ENCODE measurements at regions not wholly inside any gene's neighbourhood (a gene's known extent, or its start where the extent isn't known, plus 50 kb on each side); places are given as distances from the start of the nearest gene placed in this dataset.

DNA sequence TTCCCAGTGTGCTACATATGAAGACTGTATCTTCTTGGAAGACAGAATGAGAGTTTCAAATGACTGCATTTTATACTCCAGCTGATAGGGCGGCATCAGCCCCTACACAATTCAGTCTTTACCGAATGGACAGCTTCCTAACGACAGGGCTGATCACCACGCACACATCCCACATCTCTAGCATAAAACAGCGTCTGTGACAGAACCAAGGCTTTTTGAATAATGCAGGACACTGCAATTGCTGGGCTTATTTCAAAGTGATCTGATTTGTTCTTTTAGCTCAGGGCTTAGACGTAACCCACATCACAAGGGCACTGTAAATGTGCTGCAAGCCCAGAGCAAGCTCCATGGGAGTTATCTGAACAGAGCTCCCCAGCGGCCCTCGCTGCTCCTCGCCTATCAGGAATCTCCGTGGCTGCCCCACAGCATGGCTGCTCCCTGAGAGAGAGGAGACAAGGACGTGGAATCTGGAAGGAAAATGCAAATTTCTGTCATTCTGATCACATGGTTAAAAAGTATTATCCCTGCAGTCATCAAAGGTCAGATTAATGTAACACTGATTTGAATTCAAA, 158.5 kb upstream of the ALKAL2 start:
- DNase-seq, result no peak

DNA sequence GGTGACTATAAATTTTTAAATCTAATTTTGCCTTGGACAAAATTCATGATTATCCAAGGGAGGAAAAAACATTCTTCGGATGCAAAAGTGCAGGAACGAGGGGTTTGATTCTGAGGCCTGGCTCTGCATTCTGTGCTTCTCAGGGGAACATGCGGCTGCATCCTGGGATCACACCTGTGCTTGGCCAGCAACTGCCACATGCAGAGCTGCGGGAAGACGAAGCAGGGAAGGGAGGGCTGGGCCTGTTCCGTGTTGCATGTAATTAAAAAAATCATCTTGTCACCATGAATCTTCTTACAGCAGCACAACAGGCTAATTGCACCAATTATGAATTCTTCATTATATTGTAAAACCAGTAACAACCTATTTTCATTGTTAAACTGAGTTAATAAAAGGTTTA, 158.0 kb upstream of the ALKAL2 start:
- no peak for TF ChIP-seq POLR2A (IDR thresholded peaks at IDR 0.05)
- TF ChIP-seq, protein P1, sequence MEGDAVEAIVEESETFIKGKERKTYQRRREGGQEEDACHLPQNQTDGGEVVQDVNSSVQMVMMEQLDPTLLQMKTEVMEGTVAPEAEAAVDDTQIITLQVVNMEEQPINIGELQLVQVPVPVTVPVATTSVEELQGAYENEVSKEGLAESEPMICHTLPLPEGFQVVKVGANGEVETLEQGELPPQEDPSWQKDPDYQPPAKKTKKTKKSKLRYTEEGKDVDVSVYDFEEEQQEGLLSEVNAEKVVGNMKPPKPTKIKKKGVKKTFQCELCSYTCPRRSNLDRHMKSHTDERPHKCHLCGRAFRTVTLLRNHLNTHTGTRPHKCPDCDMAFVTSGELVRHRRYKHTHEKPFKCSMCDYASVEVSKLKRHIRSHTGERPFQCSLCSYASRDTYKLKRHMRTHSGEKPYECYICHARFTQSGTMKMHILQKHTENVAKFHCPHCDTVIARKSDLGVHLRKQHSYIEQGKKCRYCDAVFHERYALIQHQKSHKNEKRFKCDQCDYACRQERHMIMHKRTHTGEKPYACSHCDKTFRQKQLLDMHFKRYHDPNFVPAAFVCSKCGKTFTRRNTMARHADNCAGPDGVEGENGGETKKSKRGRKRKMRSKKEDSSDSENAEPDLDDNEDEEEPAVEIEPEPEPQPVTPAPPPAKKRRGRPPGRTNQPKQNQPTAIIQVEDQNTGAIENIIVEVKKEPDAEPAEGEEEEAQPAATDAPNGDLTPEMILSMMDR (IDR thresholded peaks at IDR 0.05), result no peak
- H3K4me1 ChIP-seq, result no peaks in the 10 kb centered on the region
- no peaks in the 10 kb centered on the region for H3K27me3 ChIP-seq
- 91 to 95% methylated on average over 6 of the region's 6 CpGs for WGBS, 2 donors
- no peak overlapping the region for H3K27ac ChIP-seq
- intact Hi-C loops (cut with DNase I), result no loop called here
- no peak for DNase-seq
- no peaks in the 10 kb centered on the region for H3K36me3 ChIP-seq
- no peaks in the 10 kb centered on the region for H3K9me3 ChIP-seq
- H3K4me3 ChIP-seq (replicated peaks in 1 of 3), result no peak overlapping the region

More for the DNA sequence above, 158.5 kb upstream of the ALKAL2 start:
- no peak overlapping the region for H3K4me3 ChIP-seq (replicated peaks in 1 of 3)
- no peaks in the 10 kb centered on the region for H3K9me3 ChIP-seq
- H3K27me3 ChIP-seq, result no peaks in the 10 kb centered on the region
- H3K4me1 ChIP-seq, result no peaks in the 10 kb centered on the region
- 75 to 79% methylated on average over 11 of the region's 11 CpGs for WGBS, 2 donors
- TF ChIP-seq POLR2A (IDR thresholded peaks at IDR 0.05), result no peak
- TF ChIP-seq, protein P1 (IDR thresholded peaks at IDR 0.05), result no peak
- intact Hi-C loops (cut with DNase I), result no loop called here
- no peaks in the 10 kb centered on the region for H3K36me3 ChIP-seq
- no peak overlapping the region for H3K27ac ChIP-seq

DNA sequence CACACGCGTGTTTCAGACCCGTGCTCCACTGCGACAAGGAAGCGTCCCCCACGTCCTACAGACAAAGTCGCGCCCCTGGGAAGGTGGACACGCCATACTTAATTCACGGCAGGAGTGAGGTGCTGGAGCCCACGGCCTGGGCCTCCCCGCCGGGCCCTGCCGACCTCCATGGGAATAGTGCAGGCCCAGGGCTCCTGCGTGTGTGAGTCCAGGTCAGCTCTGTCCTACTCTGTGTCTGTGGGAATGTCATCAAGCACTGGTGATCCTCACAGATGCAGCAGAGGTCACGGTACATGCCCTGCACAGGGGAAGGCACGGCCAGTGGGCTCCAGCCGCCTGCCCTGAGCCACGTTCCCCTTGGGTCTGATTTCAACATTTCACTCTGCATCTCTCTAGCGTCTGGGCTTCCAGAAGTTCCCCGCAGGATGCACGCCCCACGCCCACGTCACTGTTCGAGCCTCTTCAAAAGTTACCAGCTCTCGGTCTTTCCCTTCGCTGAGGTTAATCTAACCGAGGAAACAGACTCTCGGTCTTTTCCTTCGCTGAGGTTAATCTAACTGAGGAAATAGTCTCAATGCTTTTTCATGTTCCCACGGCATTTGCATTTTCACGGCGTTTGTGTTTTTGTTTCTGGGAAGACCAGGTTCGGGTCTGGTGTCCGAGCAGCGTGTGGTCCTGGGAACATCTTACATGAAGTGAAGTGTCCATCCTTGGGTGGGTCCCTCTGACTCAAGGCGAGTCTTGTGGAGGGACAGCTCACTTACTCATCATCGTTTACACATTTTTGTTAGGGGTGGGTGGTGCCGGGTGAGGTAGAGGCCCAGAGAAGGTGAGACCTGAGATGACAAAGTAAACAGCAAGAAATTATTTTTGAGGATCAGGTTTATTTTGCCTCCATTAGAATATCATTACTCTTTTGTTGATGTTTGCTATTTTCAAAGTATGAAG, 157.3 kb upstream of the ALKAL2 start:
- 91 to 92% methylated on average over 38 to 39 of the region's 39 CpGs for WGBS, 2 donors

DNA sequence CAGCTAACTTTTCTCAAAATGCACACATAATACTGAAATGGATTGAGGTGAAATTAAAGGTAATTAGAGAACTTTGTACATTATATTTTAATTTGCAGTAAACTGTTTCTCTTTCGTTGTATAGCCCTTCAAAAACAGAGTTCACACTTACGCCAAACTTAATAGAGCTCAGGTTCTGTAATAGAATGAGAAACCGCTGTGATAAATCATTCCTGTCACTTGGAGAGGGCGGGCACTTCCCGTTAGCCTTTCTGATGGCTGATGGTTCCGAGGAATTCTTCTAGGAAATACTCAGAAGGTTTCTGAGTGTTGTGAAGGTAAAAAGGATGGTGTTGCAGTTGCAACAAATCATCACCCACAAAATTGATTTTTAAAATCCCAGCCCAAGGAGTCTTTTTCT, 155.8 kb upstream of the ALKAL2 start:
- no peak for TF ChIP-seq POLR2A (IDR thresholded peaks at IDR 0.05)
- TF ChIP-seq, protein P1 (IDR thresholded peaks at IDR 0.05), result no peak
- H3K27me3 ChIP-seq, result no peaks in the 10 kb centered on the region
- 76 to 77% methylated on average over 6 of the region's 6 CpGs for WGBS, 2 donors
- no peaks in the 10 kb centered on the region for H3K9me3 ChIP-seq
- no peak overlapping the region for H3K27ac ChIP-seq
- H3K36me3 ChIP-seq, result no peaks in the 10 kb centered on the region
- DNase-seq, result no peak
- intact Hi-C loops (cut with DNase I), result no loop called here
- H3K4me3 ChIP-seq (replicated peaks in 1 of 3), result no peak overlapping the region
- H3K4me1 ChIP-seq, result no peaks in the 10 kb centered on the region

More for the DNA sequence above, 157.3 kb upstream of the ALKAL2 start:
- H3K36me3 ChIP-seq, result no peaks in the 10 kb centered on the region
- H3K4me1 ChIP-seq, result no peaks in the 10 kb centered on the region
- H3K9me3 ChIP-seq, result no peaks in the 10 kb centered on the region
- no peaks in the 10 kb centered on the region for H3K27me3 ChIP-seq
- no peak overlapping the region for H3K27ac ChIP-seq
- intact Hi-C loops (cut with DNase I), result no loop called here
- TF ChIP-seq POLR2A (IDR thresholded peaks at IDR 0.05), result no peak
- TF ChIP-seq, protein P1 (IDR thresholded peaks at IDR 0.05), result no peak
- DNase-seq, result no peak
- no peak overlapping the region for H3K4me3 ChIP-seq (replicated peaks in 1 of 3)

DNA sequence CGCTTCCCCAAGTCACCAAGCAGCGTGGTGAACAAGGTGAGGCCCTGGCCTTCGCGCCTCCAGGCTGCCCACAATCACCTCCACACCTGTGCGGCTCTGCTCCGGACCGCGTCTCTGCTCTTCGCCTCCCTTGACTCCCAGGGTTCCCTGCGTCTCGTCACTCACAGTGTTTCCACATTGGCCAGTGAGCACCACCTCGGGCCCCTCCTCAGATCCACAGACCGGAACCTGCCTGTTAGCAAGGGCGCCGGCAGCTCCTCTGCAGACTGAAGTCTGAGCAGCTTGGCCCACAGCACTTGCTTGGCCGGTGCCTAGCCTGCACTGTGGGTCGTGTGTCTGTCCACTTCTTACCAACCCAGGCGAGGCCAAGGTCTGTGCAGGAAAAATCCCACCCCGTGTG, 155.3 kb upstream of the ALKAL2 start:
- Histone ChIP-seq H3K36me3 (no peaks in the 10 kb centered on the region), H3K27ac (no peak overlapping the region), H3K4me1 (no peaks in the 10 kb centered on the region), H3K27me3 (no peaks in the 10 kb centered on the region), H3K9me3 (no peaks in the 10 kb centered on the region), H3K4me3 (replicated peaks in 1 of 3) (no peak overlapping the region)
- DNase-seq, result peak; percentile 60 to 65
- intact Hi-C loops (cut with DNase I), result no loop called here
- 47 to 73% methylated on average over 17 to 19 of the region's 19 CpGs for WGBS, 2 donors
- TF ChIP-seq, protein P1 (IDR thresholded peaks at IDR 0.05), result no peak
- no peak for TF ChIP-seq POLR2A (IDR thresholded peaks at IDR 0.05)

Measured in thyroid gland (tissue), 4 donors.